ENCODE measurements at regions not wholly inside any gene's neighbourhood (a gene's known extent, or its start where the extent isn't known, plus 50 kb on each side); places are given as distances from the start of the nearest gene placed in this dataset.

DNA sequence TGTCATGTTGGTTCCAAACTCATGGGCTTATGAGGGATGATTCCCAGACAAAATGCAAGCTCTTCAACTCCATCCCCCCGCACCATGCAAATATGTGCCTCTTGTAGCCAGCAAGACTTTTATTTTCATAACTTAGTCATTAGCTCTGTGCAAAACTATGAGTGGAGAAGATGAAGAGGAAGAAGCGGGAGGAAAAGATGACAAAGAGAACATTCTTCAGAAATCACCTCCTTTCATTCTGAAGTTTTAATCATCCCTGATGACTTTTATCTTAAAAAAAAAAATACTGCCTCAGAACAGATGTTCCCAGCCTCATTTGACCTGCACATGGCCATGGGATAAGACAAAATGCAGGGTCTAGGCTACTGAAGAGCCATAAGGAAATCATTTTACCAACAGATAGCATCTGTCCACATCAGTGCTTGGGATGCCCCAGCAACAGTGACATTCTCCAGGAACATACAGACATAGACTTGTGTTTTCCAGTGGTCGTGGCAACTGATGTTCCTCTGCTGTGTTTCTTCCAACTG lies 145.5 kb downstream of the WNT5A start:
- TF ChIP-seq, protein P1, sequence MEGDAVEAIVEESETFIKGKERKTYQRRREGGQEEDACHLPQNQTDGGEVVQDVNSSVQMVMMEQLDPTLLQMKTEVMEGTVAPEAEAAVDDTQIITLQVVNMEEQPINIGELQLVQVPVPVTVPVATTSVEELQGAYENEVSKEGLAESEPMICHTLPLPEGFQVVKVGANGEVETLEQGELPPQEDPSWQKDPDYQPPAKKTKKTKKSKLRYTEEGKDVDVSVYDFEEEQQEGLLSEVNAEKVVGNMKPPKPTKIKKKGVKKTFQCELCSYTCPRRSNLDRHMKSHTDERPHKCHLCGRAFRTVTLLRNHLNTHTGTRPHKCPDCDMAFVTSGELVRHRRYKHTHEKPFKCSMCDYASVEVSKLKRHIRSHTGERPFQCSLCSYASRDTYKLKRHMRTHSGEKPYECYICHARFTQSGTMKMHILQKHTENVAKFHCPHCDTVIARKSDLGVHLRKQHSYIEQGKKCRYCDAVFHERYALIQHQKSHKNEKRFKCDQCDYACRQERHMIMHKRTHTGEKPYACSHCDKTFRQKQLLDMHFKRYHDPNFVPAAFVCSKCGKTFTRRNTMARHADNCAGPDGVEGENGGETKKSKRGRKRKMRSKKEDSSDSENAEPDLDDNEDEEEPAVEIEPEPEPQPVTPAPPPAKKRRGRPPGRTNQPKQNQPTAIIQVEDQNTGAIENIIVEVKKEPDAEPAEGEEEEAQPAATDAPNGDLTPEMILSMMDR (IDR thresholded peaks at IDR 0.05), result no peak

DNA sequence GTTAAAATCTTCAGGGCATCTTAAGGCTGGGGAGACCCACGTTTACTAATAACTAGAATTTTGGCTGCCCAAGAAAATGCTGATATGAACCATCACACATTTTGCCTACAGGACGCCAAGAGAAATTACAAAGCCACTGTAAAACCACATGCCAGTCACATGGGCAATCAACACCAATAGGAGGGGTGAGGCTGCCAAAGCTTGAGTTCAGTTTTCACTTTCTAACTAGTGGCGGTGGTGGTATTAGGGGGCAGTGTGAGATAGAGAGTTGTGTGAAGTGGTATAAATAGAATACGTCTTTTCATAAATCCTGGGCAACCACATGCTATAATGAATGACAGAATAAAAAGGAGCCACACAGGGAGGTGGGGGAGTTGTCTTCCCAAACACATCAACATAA lies 147.3 kb downstream of the WNT5A start:
- TF ChIP-seq, protein P1 (IDR thresholded peaks at IDR 0.05), result no peak

DNA sequence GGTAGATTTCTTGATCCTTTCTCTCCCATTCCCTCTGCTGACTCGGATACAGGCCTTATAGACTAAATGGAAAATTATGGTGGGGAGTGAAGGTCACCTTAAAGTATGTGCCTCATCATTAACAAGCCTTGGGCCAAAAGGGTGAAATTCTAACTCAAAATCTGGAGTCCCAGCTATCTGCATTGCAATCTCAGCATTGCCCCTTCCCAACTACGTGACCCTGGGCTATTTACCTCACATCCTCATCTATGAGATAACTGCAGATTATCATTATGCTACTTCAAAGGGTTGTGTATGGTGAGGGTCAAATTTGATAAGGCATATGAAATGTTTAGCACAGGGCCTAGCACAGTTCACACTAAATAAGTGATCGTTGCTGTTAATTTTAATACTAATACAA lies 147.7 kb downstream of the WNT5A start:
- TF ChIP-seq, protein P1 (IDR thresholded peaks at IDR 0.05), result no peak

DNA sequence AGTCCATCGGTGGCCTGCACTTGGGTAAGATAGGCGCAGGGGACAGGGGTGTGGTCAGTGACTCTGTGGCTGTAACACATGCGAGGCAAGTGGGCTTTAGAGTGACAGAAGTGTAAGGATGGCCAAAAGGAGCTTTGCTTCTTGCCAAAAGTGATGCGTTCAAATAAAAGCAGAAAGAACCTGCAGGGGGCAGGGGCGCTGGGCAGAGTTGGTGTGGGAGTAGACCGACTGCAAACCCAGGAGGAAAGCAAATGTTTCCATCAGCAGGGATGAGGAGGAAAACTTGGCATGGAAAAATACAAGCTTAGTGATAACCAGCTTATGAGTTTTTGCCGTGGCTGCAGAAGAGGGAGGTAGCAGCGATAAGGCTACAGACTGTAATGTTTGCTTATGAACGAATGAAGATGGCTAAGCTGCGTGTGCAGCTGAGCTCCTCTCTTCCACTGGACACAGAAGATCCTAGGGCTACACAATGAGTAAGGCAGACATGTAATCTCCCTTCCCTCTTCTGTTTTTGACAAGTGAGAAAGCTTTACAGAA lies 149.4 kb downstream of the WNT5A start:
- TF ChIP-seq, protein P1 (IDR thresholded peaks at IDR 0.05), result no peak

DNA sequence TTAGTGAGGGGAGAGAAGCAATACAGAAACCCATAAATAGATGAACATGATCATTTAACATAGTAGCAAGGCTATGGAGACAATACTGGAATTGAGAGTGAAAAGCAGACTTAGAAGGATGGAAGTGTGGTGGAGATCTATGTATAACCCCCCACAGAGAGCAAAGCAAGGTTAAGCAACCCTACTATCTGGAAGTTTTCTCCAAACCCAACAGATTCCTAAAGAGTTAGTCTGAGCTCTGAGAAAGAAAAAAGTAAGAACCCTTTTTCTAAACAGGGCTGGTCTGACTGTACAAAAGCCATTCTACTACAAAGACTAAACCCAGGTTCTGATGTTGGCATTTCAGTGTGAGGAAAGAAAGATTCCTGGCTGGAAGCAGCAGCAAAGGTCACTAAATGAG lies 153.2 kb downstream of the WNT5A start:
- TF ChIP-seq, protein P1 (IDR thresholded peaks at IDR 0.05), result no peak

DNA sequence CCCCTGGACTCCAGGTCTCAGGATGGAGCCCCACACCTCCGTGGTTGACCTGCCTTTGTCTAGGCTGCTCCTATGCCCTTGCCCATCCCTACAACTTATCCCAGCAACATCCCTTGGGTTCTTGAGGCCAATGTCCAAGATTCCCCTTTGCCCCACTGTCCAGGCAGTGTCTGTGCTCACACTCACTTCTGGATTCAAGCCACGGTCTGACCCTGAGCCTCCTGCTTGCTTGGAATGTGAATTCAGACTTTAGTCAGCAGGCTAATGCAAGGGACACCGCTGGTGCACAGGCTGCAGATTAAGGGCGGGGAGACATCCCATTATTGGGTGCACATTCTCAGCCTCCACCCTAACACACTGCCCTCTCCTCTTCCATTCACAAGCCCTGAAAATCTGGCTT lies 154.1 kb downstream of the WNT5A start:
- TF ChIP-seq, protein P1 (IDR thresholded peaks at IDR 0.05), result no peak

DNA sequence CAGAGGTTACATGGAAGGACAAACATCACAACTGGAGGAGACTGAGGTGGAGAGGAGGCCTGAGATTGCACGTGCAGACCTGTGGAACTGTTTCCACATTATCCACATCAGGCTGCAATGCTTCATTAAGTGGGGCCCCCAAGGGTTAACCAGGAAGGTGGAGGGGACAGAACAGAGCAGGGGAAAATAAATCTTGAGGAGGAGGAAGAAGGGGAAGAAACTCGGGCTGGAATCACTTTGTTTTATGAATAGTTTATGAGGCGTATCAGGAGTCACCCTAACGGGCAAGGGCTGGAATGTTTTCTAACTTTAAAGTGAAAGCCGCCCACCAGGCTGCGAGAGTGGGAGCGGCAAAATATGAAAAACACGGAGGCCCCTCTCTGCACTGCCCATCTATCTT lies 154.9 kb downstream of the WNT5A start:
- TF ChIP-seq, protein P1 (IDR thresholded peaks at IDR 0.05), result no peak

DNA sequence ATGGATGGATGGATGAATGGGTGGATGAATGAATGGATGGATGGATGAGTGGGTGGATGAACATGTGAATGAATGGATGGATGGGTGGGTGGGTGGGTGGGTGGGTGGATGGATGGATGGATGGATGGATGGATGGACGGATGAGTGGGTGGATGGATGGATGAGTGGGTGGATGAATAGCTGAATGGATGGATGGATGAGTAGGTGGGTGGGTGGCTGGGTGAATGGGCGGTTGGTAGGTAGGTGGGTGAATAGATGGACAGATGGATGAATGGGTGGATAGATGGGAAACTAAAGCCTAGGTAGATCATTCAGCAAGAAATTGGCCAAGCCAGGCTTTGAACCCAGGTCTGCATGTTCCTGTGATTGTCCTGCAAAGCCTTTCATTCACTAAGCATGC lies 155.6 kb downstream of the WNT5A start:
- TF ChIP-seq, protein P1 (IDR thresholded peaks at IDR 0.05), result no peak
